ENCODE measurements at regions not wholly inside any gene's neighbourhood (a gene's known extent, or its start where the extent isn't known, plus 50 kb on each side); places are given as distances from the start of the nearest gene placed in this dataset.
"Not testable (repeated sequence)": the region's sequence is repeated elsewhere in the genome, so short reads cannot be mapped to it uniquely, and the experiment has no call there.

DNA sequence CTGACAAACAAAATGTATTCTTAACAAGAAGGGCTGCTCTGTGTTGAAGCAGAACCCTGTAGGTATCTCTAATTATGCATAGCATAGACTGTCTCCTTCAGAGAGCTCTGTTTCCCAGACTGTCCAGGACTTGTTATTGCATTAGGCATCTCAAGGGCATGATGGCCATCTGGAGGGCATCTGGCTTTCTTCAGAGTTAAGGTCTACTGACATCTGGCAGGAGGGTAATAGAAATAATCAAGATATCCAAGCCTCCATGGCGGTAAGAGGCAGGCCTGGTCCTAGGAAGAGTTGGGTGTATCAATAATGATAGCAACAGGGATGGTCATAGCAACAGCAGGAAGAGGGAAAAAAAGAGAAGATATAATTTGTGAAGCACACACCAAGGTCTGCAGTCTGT is 161.2 kb downstream of the TTC8 start:
- no peak for DNase-seq

DNA sequence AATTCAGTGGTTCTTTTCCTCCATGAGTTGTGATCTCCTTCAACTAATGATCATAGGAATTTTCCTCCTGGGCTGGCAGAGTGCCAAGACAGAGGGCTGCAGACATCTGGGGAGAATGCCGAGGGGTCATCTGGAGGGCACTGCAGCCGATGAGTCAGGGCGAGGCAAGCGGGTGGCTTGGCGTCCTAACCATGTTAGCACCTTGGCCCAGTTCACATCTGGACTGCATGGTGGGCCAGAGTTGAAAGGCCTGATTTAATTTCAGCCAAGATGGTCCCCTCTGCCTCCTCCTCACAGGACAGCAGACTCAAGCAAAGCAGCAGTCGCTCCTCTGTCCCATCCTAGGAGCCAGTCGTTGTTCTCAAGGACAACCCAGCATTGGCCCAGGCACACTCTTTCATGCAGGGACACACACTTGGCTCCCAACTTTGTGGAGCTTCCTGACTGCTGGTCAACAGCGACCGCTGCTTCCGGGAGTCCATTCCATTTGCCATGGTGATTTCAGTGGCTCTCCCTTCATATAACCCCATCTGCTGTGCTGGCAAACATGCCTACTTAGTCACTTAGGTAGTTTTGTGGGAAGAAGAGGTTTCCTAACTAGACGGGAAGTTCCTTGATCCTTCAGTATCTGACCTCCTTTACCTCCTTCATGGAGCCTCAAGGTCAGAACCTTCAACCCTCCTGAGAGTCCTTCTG is 161.8 kb downstream of the TTC8 start:
- DNase-seq = no peak

DNA sequence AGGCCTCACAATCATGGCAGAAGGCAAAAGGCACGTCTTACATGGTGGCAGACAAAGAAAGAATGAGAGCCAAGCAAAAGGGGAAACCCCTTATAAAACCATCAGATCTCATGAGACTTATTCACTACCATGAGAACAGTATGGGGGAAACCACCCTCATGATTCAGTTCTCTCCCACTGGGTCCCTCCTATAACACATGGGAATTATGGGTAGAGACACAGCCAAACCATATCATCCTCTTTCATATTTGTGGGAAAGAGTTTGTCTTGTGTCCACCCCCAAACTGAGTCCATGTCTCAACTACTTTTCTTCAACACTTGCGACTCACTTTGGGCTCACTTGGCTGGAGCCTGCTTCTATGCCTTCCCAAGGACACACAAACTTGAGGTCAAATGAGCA is 162.5 kb downstream of the TTC8 start:
- not testable (repeated sequence) for DNase-seq

DNA sequence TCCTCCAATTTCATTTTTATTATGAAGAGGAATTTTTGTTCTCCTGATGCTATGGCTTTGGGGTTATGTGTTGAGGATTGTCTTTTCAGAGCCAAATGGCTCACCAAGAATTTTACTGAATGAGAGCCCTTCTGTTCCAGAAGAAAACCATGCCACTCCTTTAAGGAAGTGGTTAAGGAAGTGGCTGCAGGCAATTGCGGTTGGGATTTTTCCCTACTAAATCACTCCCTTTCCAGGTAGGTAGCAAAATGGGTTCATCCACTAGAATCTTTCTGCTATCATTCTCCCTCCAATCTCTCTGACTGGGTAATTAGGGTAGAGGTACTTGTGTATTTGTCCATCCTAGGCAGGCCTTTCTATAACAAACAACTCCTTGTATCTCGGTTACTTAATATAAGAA is 163.1 kb downstream of the TTC8 start:
- no peak for DNase-seq

- no peak for DNase-seq
Observed at GRCh38 chr14:88989911-88990310, 165.5 kb downstream of the TTC8 start.

- DNase-seq = no peak
Observed at GRCh38 chr14:88990856-88991255, 166.4 kb downstream of the TTC8 start.

DNA sequence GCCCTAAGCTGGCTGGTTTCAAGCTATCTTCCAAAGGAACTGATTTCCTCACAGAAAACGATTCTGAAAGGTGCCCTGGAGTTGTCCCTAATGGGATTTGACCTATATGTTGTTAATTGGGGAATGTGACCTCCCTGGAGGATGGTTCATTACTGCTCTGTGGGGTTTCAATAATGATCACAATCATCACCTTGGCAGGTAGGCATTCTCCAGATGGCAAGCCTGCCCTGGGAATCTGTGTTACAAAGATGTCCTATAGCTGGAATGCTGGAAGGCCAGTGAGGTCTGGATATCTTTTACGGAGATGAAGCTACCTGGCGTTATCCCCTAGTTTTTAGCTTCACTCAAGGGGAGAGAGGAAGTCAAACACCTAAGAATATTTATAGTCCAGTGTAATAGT is 167.6 kb downstream of the TTC8 start:
- no peak for DNase-seq

DNA sequence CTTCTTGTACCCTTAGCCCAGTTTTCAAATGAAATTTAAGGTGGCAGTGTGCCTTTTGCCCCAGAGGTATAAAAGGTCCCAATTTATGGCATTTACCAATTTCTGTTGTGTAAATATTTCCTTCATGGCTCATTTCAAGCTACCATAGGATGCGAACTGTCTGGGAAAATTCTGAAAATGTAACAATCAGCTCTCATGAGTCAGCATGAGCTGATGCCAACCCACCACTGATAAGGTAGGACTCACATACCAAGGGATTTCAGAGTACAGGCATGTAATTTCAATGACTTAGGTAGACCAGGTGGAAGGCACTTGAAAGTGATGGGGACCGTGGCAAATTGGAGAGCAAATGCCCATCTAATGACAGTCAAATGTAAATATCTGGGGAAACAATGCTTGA is 169.5 kb downstream of the TTC8 start:
- no peak for DNase-seq

GRCh38 chr14:88995437-88996198 is 171.2 kb downstream of the TTC8 start:
- DNase-seq = no peak

DNA sequence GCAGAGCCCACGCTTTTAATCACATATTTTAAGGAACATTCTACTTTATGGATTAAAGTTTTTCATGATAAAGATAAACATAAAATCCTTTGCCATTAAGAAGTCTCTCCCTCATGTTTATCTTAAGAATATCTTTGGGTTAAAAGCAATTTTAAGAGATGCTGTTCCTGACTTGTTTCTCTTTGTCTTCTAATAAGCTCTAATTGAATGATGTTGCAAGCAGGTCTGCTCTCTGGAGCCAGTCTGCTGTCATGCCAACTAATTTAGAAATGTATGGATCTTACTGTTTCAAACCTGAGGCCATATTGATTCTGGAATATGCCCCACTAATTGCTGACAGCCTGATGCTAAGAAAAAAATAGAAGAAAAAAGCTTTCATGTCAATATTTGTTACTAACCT is 173.6 kb downstream of the TTC8 start:
- no peak for DNase-seq

GRCh38 chr14:88999137-88999536 is 174.7 kb downstream of the TTC8 start:
- DNase-seq = no peak

GRCh38 chr14:89000007-89000942 is 175.8 kb downstream of the TTC8 start:
- DNase-seq = peak; percentile 62

DNA sequence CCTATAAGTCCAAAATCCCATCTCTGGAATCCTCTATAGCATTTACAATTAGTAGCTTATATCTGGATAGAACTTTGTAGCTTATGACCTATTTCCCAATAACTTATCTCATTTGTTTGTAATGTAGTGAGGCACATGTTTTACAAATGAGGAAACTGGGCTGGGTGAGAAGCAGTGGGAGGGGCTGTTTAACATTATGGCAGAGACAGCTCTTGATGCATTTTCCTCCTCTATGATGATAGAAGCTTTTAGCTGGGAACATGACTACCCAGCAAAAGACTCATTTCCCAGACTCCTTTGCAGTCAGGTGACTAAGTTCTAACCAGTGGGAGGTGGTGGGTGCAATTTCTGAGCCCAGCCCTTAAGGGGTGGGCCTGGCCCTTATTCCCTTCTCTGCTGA is 179.7 kb downstream of the TTC8 start:
- no peak for DNase-seq

DNA sequence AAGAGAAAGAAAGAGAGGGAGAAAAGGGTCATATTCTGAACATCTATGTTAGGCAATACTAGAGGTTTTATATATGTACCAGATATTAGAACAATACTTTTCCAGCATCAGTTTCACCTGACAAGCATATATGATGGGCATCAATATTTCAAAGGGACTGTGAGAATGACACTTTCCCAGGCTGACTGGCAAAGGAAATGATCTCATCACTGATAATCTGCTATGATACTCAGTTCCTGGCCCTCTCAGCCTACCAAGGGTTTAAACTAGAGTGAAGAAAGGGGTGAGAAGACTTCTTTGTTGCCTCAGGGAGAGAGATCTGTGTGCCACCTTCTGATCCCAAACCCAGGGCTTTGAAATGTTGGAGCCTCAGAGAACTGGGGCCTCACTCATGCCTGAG is 183.5 kb downstream of the TTC8 start:
- no peak for DNase-seq

GRCh38 chr14:89011355-89012281 is 187.2 kb downstream of the TTC8 start:
- DNase-seq = no peak

DNA sequence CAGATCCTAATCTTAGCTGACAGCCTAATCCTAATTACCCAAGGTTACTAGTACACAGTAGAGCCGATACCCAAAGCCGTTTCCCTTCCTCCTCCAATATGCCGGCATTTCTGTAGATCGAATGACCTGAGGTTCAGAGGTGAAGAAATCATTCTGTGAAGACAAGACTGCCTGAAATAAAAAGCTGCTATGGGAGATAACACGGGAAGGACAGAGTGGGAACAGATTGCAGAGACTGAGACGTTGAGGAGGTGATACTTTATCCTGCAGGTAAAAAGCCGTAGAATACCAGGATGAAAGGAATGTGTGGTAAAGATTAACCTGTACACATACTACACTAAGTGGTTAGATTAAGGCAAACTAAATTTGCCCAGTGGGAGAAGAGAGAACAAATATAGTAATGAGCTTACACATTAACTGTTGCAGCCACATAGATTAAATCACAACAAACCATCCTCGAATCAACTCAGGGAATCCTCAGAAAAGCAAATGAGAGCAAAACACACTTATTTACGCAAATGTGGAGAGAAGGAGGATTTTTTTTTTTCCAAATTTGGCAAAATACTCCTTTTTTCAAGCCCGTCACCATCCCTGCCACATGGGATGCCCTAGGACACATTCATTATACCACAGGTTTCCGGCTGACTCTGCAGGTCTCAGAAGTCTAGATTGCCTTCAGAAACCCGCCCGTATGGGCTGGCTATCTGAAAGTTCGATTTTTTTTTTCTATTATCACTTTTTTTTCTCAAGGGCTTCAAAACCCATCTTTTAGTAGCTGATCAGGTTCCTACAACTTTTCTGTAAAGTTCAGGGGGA is 188.0 kb downstream of the TTC8 start:
- no peak for DNase-seq

DNA sequence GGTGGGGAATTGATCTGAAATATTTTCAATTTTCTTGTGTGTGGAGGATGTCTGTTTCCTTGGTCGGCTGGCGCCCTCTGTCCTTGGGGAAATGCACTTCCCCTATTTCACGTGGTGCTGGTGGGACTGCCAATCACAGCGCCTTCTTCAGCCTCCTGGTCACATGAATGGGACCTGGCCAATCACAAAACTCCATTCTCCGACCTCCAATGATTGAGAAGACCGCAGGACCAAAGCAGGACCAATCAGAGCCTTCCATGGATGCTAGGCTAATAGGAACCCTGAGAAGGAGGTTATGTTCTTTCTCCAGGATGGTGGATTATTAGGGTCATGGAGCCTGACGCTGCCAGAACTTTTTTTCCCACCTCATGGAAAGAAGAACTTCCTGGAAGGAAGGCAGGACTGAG is 188.7 kb downstream of the TTC8 start:
- DNase-seq = peak; percentile 38

- DNase-seq = no peak
Observed at GRCh38 chr14:89013698-89014568, 189.5 kb downstream of the TTC8 start.

DNA sequence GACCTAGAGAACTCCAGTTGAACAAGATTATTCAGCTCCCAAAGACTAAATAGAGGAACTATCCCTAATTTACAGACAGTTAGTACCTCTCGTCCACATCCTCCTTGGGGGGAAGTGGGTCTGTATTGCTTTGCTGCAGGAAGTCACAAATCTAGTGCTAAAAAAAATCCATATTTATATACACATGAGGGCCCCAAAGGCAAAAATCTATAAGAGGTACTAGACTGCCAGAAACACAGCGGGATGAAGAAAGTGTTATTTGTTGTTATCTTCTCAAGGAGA is 190.1 kb downstream of the TTC8 start:
- no peak for DNase-seq

DNA sequence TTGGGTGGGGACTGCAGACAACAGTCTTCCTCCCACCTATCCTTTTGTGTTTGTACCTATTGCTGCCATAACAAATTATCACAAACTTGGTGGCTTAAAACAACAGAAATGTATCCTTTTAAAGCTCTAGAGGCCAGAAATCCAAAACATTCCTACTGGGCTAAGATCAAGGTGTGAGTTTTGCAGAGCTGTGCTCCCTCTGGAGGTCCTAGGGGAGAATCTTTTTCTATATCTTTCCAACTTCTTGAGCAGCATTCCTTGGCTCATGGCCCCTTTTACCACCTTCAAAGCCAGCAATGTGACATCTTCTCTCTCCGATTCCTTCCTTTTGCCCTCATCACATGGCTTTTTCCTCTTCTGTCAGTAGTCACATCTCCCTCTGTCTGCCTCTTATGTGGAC is 190.6 kb downstream of the TTC8 start:
- no peak for DNase-seq

- DNase-seq = no peak
Observed at GRCh38 chr14:89017417-89017816, 193.0 kb downstream of the TTC8 start.

Data from stimulated activated CD4-positive, alpha-beta T cell treated with anti-CD3 and anti-CD28 coated beads, Interleukin-1b, Interleukin-23, amount 100 ng/mL, for 48 hours (primary cell).